ENCODE measurements at regions not wholly inside any gene's neighbourhood (a gene's known extent, or its start where the extent isn't known, plus 50 kb on each side); places are given as distances from the start of the nearest gene placed in this dataset.

DNA sequence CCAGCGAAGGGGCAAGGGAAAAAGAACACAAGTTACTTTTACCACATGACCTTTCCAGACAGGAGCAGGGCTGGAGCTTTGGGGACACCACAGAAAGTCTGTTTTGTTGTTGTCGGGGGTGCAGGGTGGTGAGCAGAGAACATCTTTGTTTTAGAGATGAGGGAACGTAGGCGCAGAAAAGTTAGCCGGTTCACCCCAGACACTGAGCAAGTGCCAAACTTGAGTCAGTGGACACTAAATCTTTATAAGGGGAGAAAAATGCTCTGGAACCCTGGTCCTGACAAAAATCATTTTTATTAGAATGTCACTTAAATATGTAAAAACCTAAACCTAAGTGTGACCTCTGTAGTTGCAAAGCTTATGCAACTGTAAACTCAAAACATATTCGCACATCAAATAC, 126.4 kb upstream of the GAS1 start:
- H3K4me1 Mint-ChIP-seq: no peaks in the 10 kb centered on the region
- no peak overlapping the region for H3K4me3 Mint-ChIP-seq
- intact Hi-C loops (cut with micrococcal nuclease): no loop called here

DNA sequence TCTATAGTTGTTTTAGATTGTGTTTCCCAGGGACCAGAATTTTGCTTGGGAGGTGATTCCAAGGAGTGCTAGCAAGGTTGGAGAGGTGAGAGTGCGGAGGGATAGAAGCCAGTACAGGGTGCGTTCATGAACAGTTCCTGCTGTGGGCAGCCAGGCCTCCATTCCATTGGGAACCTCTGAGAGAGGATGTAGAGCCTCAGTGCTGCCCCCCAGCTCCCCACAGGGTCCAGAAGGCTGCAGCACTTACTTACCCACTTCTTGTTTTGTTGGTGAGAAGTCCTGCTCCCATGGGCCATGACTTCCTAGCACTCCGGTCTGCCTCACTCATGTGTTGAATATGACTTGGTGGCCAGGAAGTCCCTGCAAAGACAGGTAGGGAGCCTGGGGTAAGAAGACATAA, 128.2 kb upstream of the GAS1 start:
- intact Hi-C loops (cut with micrococcal nuclease): no loop called here
- H3K27me3 ChIP-seq (ENCODE audit: control insufficient read depth, insufficient read depth, low read length): no peaks in the 10 kb centered on the region
- TF ChIP-seq, protein P1, sequence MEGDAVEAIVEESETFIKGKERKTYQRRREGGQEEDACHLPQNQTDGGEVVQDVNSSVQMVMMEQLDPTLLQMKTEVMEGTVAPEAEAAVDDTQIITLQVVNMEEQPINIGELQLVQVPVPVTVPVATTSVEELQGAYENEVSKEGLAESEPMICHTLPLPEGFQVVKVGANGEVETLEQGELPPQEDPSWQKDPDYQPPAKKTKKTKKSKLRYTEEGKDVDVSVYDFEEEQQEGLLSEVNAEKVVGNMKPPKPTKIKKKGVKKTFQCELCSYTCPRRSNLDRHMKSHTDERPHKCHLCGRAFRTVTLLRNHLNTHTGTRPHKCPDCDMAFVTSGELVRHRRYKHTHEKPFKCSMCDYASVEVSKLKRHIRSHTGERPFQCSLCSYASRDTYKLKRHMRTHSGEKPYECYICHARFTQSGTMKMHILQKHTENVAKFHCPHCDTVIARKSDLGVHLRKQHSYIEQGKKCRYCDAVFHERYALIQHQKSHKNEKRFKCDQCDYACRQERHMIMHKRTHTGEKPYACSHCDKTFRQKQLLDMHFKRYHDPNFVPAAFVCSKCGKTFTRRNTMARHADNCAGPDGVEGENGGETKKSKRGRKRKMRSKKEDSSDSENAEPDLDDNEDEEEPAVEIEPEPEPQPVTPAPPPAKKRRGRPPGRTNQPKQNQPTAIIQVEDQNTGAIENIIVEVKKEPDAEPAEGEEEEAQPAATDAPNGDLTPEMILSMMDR (IDR thresholded peaks at IDR 0.05): no peak
- H3K4me1 ChIP-seq (ENCODE audit: control insufficient read depth, insufficient read depth, low read length): no peaks in the 10 kb centered on the region
- Mint-ChIP-seq H3K4me3 (no peak overlapping the region), H3K4me1 (no peaks in the 10 kb centered on the region), H3K36me3 (no peaks in the 10 kb centered on the region), H3K27ac (no peak overlapping the region), H3K9me3 (peaks cover 2% of the 10 kb centered on the region in 2 donors), H3K27me3 (ENCODE audit: low read depth in 2 of 2) (peaks cover 3 to 8% of the 10 kb centered on the region in 2 donors)
- no peak overlapping the region for H3K4me3 ChIP-seq (ENCODE audit: low read length)
- no peak overlapping the region for H3K27ac ChIP-seq (ENCODE audit: low read length)
- no peaks in the 10 kb centered on the region for H3K36me3 ChIP-seq (ENCODE audit: control insufficient read depth, insufficient read depth, low read length)
- ATAC-seq (no peak), DNase-seq (no peak)
- 91% methylated on average over 3 of the region's 3 CpGs for WGBS (ENCODE audit: insufficient coverage)
- H3K9me3 ChIP-seq (ENCODE audit: control insufficient read depth, insufficient read depth, low read length): no peaks in the 10 kb centered on the region

More for the DNA sequence above, 126.4 kb upstream of the GAS1 start:
- Histone ChIP-seq H3K9me3 (ENCODE audit: control insufficient read depth, insufficient read depth, low read length) (no peaks in the 10 kb centered on the region), H3K4me3 (ENCODE audit: low read length) (no peak overlapping the region), H3K4me1 (ENCODE audit: control insufficient read depth, insufficient read depth, low read length) (no peaks in the 10 kb centered on the region), H3K36me3 (ENCODE audit: control insufficient read depth, insufficient read depth, low read length) (no peaks in the 10 kb centered on the region), H3K27me3 (ENCODE audit: control insufficient read depth, insufficient read depth, low read length) (no peaks in the 10 kb centered on the region), H3K27ac (ENCODE audit: low read length) (no peak overlapping the region)
- no peak for ATAC-seq
- Mint-ChIP-seq H3K27ac (no peak overlapping the region), H3K27me3 (ENCODE audit: low read depth in 2 of 2) (peaks cover 3 to 15% of the 10 kb centered on the region in 2 donors), H3K9me3 (peaks cover 0 to under 1% of the 10 kb centered on the region in 2 donors), H3K36me3 (no peaks in the 10 kb centered on the region)
- no peak for DNase-seq
- WGBS (ENCODE audit: insufficient coverage): 89% methylated on average over 5 of the region's 6 CpGs
- TF ChIP-seq, protein P1 (IDR thresholded peaks at IDR 0.05): no peak

DNA sequence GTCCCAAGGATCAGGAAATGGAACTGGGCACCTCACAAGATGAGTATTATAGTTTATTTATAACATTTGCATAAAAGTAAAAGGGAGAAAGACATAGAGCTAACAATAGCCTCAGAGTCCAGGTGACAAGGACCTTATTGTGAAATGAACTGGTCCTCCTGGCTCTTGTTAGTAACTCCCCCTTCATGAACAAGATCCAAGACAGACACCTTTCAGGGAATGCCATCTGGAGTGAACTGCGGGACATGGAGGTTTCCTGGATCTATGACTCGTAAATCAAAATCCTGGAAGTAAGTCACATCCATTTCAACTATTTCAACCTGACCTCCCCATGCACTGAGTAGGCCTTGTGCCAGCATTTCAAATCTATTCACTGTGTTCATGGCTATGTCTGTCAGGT, 129.5 kb upstream of the GAS1 start:
- no peak overlapping the region for H3K4me3 ChIP-seq (ENCODE audit: low read length)
- intact Hi-C loops (cut with micrococcal nuclease): no loop called here

DNA sequence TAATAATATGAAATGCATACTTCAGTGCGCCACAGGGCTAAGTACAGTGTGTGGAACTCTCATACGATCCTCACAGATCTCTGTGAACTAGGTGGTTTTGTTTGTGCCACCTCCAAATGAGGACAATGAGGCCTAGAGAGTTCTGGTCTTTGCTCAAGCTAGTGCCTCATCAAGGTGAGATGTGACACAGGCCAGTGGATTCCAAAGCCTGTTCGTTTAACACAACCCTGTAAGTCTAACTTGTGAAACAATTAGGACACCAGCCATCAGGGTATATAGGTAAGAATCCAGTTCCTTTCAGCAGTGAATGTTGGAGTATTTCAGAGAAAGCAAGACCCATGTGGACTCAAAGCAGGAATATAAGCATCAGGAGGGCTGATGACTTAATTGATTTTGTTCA, 130.7 kb upstream of the GAS1 start:
- Histone ChIP-seq H3K4me1 (ENCODE audit: control insufficient read depth, insufficient read depth, low read length) (no peaks in the 10 kb centered on the region), H3K36me3 (ENCODE audit: control insufficient read depth, insufficient read depth, low read length) (no peaks in the 10 kb centered on the region), H3K9me3 (ENCODE audit: control insufficient read depth, insufficient read depth, low read length) (no peaks in the 10 kb centered on the region), H3K27ac (ENCODE audit: low read length) (no peak overlapping the region), H3K27me3 (ENCODE audit: control insufficient read depth, insufficient read depth, low read length) (no peaks in the 10 kb centered on the region), H3K4me3 (ENCODE audit: low read length) (no peak overlapping the region)
- Mint-ChIP-seq H3K27me3 (ENCODE audit: low read depth in 2 of 2) (peaks cover 0 to 8% of the 10 kb centered on the region in 2 donors), H3K27ac (no peak overlapping the region), H3K9me3 (peaks cover 2% of the 10 kb centered on the region in 2 donors), H3K4me3 (no peak overlapping the region), H3K36me3 (no peaks in the 10 kb centered on the region), H3K4me1 (no peaks in the 10 kb centered on the region)
- TF ChIP-seq, protein P1 (IDR thresholded peaks at IDR 0.05): no peak
- intact Hi-C loops (cut with micrococcal nuclease): no loop called here
- ATAC-seq (no peak), DNase-seq (no peak)
- WGBS (ENCODE audit: insufficient coverage): 88% methylated on average over 3 of the region's 3 CpGs

More for the DNA sequence above, 129.5 kb upstream of the GAS1 start:
- DNase-seq (no peak), ATAC-seq (no peak)
- H3K27ac Mint-ChIP-seq: no peak overlapping the region
- Histone ChIP-seq H3K4me1 (ENCODE audit: control insufficient read depth, insufficient read depth, low read length) (no peaks in the 10 kb centered on the region), H3K27me3 (ENCODE audit: control insufficient read depth, insufficient read depth, low read length) (no peaks in the 10 kb centered on the region), H3K9me3 (ENCODE audit: control insufficient read depth, insufficient read depth, low read length) (no peaks in the 10 kb centered on the region), H3K27ac (ENCODE audit: low read length) (no peak overlapping the region), H3K36me3 (ENCODE audit: control insufficient read depth, insufficient read depth, low read length) (no peaks in the 10 kb centered on the region)
- H3K9me3 Mint-ChIP-seq: peaks cover 2% of the 10 kb centered on the region in 2 donors
- H3K27me3 Mint-ChIP-seq (ENCODE audit: low read depth in 2 of 2): peaks cover 0 to 8% of the 10 kb centered on the region in 2 donors
- no peaks in the 10 kb centered on the region for H3K4me1 Mint-ChIP-seq
- H3K4me3 Mint-ChIP-seq: no peak overlapping the region
- no peaks in the 10 kb centered on the region for H3K36me3 Mint-ChIP-seq
- TF ChIP-seq, protein P1 (IDR thresholded peaks at IDR 0.05): no peak
- 97% methylated on average over 2 of the region's 2 CpGs for WGBS (ENCODE audit: insufficient coverage)
